ENCODE measurements at regions not wholly inside any gene's neighbourhood (a gene's known extent, or its start where the extent isn't known, plus 50 kb on each side); places are given as distances from the start of the nearest gene placed in this dataset.

- TF ChIP-seq CTCF (IDR thresholded peaks at IDR 0.05) (no peak), POLR2AphosphoS5 (IDR thresholded peaks at IDR 0.05) (no peak)
Observed at GRCh38 chr14:26191671-26192070, 406.2 kb downstream of the NOVA1 start.

Data from esophagus muscularis mucosa (tissue), 3 donors.